Thoracic aorta (tissue), 2 donors: ENCODE measurements at regions not wholly inside any gene's neighbourhood (a gene's known extent, or its start where the extent isn't known, plus 50 kb on each side); places are given as distances from the start of the nearest gene placed in this dataset.

Source experiments
- ATAC-seq: fragments of 150-250 bp; one replicate; pipeline ENCODE4 v1.8.0; 2017; ENCODE audit warnings: low read depth; ENCODE audit not compliant: insufficient number of reproducible peaks, low FRiP score
- DNase-seq: peaks from one replicate; pipeline ENCODE4 v3.0.0-alpha.2; 2020; ENCODE audit warnings: low spot score
- H3K27ac ChIP-seq, 2 donors: fragments of 200-600 bp; sonication (generic); 1 replicate in 1 of 2; 2 replicates in 1 of 2; pipeline ENCODE4 v1.5.1; 2016; ENCODE audit warnings: mild to moderate bottlenecking in 2 of 2, moderate library complexity in 2 of 2
- H3K27me3 ChIP-seq: fragments of 200-600 bp; sonication (generic); replicated peaks from 2 replicates; pipeline ENCODE4 v1.6.0; 2016; ENCODE audit warnings: mild to moderate bottlenecking; ENCODE audit not compliant: insufficient read depth
- H3K36me3 ChIP-seq: fragments of 200-600 bp; sonication (generic); one replicate; pipeline ENCODE4 v1.5.1; 2016
- H3K4me1 ChIP-seq, 2 donors: fragments of 200-600 bp; sonication (generic); 1 replicate in 1 of 2; 2 replicates in 1 of 2; pipeline versions ENCODE4 v1.5.1 to v1.6.0; 2016; ENCODE audit warnings: low read depth in 2 of 2, mild to moderate bottlenecking in 1 of 2; ENCODE audit not compliant: control insufficient read depth in 1 of 2
- H3K4me3 ChIP-seq: fragments of 200-600 bp; sonication (generic); 2 replicates; pipeline ENCODE4 v1.5.1; 2016; ENCODE audit warnings: mild to moderate bottlenecking
- H3K9me3 ChIP-seq: fragments of 200-600 bp; sonication (generic); 2 replicates; pipeline ENCODE4 v1.5.1; 2016
- CTCF ChIP-seq: fragments of 200-600 bp; sonication (generic); IDR thresholded peaks from one replicate; pipeline ENCODE4 v1.5.1; 2019; ENCODE audit warnings: antibody characterized with exemption

GRCh38 chr19:34066007-34066643 is 106.2 kb upstream of the LSM14A start:
- ATAC-seq (no peak), DNase-seq (no peak)
- TF ChIP-seq CTCF: no peak
- H3K27ac ChIP-seq: no peak overlapping the region
- H3K9me3 ChIP-seq: no peaks in the 10 kb centered on the region
- no peaks in the 10 kb centered on the region for H3K4me1 ChIP-seq
- H3K27me3 ChIP-seq: no peaks in the 10 kb centered on the region
- no peak overlapping the region for H3K4me3 ChIP-seq
- no peaks in the 10 kb centered on the region for H3K36me3 ChIP-seq

GRCh38 chr19:34067861-34068271 is 104.4 kb upstream of the LSM14A start:
- Histone ChIP-seq H3K4me3 (no peak overlapping the region), H3K27me3 (no peaks in the 10 kb centered on the region), H3K27ac (no peak overlapping the region), H3K9me3 (no peaks in the 10 kb centered on the region), H3K36me3 (no peaks in the 10 kb centered on the region), H3K4me1 (no peaks in the 10 kb centered on the region)
- ATAC-seq (no peak), DNase-seq (no peak)
- TF ChIP-seq CTCF: no peak

- Histone ChIP-seq H3K27me3 (no peaks in the 10 kb centered on the region), H3K4me3 (no peak overlapping the region), H3K27ac (no peak overlapping the region), H3K4me1 (no peaks in the 10 kb centered on the region), H3K36me3 (no peaks in the 10 kb centered on the region), H3K9me3 (no peaks in the 10 kb centered on the region)
- no peak for TF ChIP-seq CTCF
- ATAC-seq: no peak
- DNase-seq: no peak
These were observed 96.6 kb upstream of the LSM14A start for GRCh38 chr19:34075661-34076091.

- no peak for ATAC-seq
- H3K4me3 ChIP-seq: no peak overlapping the region
- H3K4me1 ChIP-seq: no peaks in the 10 kb centered on the region
These were observed 89.8 kb upstream of the LSM14A start for GRCh38 chr19:34082289-34083077.

More at GRCh38 chr19:34082289-34083077, 89.8 kb upstream of the LSM14A start:
- Histone ChIP-seq H3K9me3 (no peaks in the 10 kb centered on the region), H3K27ac (no peak overlapping the region), H3K27me3 (no peaks in the 10 kb centered on the region), H3K36me3 (no peaks in the 10 kb centered on the region)
- no peak for TF ChIP-seq CTCF
- DNase-seq: no peak
